NCI-H2196 (cell line): ENCODE measurements at regions not wholly inside any gene's neighbourhood (a gene's known extent, or its start where the extent isn't known, plus 50 kb on each side); places are given as distances from the start of the nearest gene placed in this dataset.

Source experiments
- DNase-seq: peaks from one replicate; lab custom pipeline; 2025; ENCODE audit not compliant: unreplicated experiment; lab: John Stamatoyannopoulos, UW

DNA sequence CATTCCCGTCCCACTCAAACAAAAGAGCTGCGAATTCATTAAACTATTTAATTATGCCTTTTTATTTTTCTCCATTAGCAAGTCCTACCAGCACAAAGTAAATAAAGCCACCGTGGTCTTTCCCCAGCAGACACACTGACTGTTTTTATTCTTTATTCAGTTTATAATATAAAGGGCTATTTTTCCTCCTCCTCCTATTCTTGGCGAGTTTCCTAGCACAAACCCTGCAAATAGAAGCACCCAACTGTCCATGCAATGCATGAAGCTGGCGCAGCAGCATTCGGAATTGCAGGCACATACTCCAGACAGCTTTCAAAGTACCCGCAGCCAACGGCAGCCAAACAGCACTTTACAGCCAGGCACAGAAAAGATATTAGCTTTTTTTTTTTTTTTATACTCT, 583.4 kb upstream of the PSMD7 start:
- no peak for DNase-seq

DNA sequence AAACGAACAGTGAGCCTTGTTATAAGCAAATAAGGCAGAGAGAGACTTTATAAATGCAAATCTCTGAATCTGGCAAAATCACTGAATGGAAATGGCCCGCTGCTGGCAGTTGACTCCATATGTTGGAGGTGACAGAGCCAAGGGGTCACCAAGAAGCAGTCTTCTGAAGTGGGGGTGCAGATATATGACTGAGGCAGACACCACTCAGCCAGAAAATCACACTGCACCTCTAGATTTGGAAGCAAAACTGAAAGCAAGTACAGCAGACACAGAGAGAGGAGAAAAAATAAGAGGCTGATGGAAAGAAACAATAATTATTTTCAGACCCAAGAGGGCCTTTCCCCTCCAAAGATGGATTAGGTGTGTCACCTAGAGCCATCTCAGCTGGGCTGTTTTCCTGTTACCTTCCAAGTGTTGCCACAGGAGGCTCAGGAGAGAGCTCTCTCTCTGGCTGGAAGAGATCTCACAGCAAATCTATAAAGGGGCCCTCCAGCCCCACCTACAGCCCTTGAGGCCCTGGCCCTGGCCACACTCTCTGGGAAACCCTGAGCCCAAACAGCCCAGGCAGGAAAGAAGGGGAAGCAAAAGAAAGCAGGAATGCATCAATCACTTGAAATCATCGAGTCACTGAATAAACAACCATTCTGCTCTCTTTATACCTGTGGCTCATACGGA, 585.1 kb upstream of the PSMD7 start:
- DNase-seq, result no peak

DNA sequence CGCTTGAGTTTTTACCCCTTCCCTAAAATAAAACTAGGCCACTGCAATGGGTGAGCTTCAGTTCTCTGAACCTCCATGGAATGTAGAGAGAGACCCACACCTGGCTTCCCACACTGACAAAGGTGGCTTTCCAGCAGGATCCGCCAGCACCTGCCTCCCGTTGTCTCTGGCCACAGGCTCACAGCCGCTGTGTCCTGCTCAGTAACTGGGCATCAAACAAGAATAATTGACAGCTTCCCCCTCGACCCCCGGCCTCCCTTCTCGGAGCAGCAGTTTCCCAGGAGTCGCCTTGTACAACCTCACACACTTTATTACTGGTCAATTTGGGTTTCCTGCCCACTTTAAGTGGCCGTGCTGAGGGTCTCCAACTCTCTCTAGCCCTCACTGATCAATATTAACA, 586.1 kb upstream of the PSMD7 start:
- no peak for DNase-seq

DNA sequence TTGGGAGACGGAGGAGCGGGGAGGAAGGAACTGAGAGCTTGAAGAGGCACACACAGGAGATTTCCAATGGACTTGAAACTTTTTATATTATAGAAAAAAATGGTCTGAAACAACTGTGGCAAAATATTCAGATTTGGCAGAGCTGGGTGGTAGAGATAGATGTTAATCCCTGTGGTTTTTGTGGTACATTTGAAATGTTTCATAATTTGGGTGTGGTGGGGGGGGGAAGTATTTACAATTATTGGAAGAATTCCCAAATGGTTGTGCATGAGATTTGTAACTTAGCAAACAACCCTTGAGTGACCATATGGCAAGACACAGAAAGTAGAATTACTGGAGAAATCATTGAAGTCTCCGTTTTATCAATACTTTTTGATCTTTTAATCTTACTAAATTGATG, 588.8 kb upstream of the PSMD7 start:
- no peak for DNase-seq

DNA sequence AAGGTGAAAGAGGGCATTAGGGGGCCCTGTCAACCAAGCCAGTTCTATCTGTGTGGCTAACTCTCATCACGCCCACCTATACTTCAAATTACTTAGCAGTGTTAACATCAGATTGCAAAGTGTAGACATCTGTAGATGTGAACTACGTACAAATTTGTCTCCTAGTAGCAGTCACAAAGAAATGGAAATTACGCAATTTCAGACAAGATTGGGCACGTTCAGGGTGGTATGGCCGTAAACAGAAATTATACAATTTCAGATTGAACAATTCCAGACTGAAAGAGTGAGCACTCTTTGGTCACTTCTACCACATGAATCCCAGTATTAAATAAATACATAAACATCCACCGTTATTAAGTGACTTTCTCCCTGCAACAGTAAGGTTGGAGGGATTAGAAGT, 592.7 kb upstream of the PSMD7 start:
- no peak for DNase-seq

DNA sequence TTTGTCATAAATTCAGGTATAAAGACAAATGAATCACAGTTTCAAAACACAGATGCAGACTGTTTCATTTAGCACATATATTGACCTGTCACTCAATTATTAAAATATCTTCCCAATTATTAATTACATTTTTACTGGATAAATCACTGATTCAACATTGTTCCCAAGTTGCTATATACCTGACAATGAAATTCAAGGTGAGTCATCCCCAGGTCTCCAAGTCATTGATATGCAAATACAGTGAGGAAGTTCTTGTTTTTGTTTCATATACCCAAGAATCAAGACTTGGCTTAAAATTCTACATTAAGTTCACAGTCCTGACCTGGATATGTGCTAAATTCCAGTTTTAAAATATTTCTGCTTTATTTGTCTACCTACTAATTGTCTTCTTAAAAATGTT, 599.3 kb upstream of the PSMD7 start:
- DNase-seq, result no peak

DNA sequence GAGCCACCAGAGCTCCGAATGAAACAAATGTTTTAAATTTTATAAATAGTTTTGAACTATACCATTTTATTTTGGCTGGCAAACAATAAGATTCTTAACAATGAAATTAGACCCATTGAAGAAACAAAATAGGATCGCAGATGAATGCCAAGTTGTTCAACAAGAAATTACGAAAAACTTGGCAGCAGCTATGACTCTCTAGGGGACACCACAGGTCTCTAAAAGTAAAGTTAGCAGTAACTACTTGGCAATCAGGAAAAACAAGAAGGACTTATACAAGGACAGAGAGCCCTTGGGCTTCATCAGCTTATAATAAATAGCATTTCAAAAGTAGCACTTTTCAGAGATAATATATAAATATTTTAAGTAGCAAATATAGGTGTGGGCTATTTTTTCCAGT, 603.8 kb upstream of the PSMD7 start:
- DNase-seq, result no peak

DNA sequence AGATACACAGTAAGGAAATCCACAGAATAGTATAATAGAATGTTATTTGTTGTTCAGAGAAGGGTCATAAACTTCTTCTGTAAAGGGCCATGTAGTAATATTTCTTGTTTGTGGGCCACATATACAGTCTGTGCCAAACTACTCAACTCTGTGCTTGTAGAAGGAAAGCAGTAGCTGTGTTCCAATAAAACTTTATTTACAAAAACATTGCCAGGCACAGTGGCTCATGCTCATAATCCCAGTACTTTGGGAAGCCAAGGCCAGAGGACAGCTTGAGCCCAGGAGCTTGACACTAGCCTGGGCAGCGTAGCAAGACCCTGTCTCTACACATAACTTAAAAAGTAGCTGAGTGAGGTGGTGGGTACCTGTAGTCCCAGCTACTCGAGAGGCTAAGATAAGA, 612.8 kb upstream of the PSMD7 start:
- no peak for DNase-seq

DNA sequence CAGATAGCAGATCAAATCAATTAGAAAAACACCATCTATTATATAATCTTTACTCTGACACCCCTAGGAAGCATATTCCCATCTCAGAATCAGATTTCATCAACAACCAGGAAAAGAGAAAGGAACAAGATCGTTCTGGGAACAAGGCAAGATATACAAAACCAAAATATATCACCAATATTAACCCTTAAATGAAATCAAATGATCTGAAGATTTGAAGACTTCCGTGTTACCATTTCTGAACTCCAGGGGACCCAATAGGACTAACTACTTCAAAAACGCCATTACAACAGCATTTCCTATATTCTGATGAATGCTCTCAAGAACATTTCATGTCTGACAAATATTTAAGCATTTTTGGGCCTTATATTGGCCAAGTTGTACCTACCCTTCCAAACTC, 624.2 kb upstream of the ZFHX3 start:
- no peak for DNase-seq

DNA sequence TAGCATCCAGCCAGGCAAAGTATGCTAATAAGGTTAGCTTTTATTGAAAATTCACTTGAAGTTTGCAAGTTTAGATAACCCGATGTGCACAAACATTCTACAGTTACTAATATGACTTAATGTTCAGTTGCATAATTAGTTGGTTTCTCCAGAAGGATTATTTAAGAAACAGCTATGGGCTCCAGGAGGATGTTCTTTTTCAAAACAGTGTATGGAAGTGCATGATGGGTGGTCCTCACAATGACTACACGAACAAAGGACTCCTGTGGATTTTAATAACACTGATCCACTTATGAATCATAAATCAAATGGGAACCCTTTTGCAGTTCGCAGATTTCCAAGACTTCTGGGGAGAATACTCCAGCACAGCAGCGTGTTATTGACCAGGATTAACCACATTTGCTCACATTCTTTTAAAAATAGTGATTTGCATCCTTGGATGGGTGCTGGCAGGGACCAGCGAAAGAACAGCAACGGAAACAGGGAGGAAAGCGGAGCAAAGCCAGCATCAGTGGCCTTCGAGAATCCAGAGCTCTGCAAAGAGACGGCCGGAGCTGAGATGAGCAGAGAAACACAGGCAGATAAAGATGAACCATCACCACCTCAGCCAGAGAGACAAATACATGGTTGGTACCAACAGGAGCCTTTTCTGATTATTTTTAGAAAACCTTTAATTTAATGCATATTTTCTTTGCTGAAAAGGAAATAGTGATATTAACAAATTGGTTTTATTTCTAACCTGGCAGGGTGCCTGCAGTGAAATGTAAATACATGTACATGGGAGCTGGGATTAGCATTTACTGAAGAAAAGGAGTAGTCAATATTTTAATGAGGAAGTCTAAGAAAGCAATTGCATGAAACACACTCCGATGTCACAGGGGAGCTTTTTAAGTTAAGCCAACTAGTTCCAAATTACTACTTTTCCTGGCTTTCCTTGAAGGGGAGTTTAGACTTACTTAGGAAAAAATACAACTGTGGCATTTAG, 623.2 kb upstream of the ZFHX3 start:
- no peak for DNase-seq

DNA sequence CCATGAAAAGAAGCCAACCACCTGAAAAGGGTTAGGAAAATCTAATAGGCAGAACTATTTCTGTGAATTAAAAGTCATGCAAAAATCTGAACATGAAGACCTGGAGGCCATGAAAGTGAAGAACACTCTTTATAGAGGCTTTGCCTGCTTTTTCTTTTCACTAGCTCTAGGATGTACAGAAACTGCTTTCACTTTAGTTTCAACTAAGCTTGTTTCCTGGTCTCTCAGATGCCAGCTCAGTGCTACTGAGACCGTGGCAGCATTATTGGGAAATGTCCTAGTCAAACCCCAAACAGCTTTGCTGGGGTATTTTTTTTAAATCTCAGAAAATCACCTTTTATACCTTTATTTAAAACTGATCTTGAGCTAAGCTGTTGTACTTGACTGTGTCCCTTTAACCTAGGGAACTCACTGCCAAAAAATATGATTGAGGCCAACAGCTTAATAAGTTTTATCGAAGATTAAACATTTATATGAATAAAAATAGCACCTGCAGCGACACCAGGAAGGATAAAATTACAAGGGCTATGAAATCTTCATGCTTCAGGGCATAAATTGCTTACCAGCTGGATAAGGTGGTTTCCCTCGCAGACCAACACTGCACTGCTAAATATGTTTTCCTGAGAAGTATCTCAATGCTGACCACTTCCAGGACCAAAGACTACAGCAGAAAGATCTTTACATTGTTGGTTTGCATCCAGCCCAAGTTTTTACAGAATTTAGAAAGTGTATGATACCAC, 621.8 kb upstream of the ZFHX3 start:
- no peak for DNase-seq

DNA sequence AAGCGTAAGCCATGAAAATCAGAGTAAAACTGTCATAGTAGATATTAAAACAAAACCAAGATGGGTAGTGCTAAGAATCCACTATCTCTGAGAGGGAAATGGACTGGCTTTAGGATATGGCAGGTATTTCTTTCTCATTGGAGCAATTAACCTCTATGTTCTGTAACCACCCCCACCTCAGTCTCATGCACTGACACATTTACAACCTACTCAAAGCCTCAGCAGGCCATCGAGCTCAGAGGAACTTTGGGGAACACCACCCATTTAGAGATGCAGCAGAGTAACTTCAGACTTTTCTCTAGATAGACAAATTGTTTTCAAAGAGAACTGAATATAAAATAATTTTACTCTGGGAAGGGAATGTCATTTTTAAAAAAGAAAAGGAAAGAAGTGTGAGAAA, 615.8 kb upstream of the ZFHX3 start:
- DNase-seq, result no peak

DNA sequence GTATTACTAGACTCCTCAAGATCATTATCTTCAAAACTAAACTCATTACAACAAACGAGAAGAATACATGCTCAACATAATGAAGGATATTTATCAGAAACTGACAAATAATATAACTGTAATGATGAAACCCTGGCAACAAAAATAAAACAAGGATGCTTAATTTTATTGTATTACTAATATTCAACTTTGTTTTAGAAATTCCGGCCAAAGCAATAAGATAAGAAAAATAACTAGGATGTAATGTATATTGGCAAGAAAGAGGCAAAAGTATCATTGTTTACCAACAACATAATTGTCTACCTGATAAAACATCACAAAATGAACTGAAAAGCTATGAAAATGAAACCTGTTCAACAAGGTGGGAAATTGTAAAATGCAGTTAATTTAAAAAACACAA, 588.3 kb upstream of the ZFHX3 start:
- DNase-seq, result no peak

DNA sequence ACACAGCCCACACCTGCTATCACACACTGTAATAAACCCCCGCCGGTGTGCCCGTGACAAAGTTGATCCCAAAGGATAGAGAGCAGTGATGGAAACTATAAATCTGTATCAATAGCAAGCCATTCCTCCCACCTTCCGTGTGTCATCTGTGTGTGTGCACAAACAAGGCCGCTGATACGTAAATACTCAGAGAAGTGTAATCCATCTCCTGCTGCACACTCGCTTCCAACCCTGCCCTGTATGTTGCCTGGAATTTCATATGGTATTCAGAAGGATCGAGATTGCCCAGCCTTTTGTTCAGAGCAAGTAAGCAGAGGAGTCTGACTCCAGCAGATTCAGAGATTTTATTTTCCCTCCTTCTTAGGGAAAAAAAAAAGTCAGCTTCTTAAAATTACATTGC, 581.1 kb upstream of the ZFHX3 start:
- no peak for DNase-seq

DNA sequence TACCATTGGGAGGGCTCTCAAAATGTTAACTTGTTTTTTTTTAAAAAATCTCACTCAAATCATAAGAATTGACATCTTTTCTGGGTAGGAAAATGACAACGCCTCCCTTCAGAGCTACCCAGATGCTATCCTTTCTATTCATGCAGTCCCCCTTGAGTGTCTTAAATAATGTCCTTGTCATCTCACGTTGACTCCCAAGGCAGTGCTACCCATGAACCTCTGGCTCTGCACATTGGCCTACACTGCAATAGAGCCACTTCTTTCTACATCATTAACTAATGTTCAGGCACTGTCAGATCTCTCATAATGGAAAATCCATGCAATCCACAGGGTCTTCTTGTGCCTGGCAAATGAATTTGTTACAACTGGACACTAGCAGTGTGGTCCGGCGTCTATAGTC, 569.8 kb upstream of the ZFHX3 start:
- DNase-seq, result no peak

DNA sequence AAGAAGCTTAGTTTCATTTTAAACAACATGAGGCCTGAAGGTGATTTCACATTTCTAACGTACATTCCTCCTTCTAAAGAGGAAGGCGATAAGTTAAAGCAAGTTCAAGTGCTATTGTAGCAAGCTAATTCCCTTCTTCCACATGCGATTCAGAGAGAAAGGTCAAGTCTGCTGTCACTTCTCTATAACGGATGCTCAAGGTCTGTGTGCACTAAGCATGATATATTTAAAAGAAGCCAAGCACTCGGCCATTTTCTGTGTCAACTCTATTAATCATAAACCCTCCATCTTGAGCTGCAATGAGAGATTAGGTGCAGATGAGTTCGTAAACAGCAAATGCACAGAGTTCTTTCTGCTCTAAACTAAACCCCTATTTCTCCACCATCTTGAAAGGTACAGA, 568.8 kb upstream of the ZFHX3 start:
- DNase-seq, result no peak

DNA sequence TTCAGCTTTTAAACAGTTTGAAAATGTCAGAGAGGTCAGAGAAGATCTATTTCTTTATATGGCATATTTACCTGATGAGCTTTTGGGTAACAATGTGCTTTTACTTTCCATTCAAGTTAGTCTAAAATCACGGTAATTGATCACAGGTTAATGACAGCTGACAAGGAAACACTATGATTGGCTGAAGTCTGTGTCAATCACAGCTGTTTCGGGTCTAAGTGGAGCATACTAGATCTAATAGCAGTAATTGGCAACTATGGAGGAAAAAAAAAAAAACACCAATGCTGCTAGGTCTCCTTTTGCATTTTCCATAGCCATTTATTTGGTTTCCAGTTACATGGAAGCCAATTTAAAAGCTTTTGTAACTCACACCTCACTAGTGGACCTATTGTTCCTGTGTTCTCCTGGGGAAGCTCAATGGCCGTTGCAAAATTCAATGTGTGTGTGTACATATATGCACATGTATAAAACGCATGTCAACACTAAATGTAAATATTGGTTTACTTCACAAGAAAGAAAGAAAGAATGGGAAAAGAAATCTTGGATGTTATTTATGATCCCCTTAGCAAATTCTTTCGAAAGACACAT, 568.3 kb upstream of the ZFHX3 start:
- DNase-seq, result peak; percentile 7

DNA sequence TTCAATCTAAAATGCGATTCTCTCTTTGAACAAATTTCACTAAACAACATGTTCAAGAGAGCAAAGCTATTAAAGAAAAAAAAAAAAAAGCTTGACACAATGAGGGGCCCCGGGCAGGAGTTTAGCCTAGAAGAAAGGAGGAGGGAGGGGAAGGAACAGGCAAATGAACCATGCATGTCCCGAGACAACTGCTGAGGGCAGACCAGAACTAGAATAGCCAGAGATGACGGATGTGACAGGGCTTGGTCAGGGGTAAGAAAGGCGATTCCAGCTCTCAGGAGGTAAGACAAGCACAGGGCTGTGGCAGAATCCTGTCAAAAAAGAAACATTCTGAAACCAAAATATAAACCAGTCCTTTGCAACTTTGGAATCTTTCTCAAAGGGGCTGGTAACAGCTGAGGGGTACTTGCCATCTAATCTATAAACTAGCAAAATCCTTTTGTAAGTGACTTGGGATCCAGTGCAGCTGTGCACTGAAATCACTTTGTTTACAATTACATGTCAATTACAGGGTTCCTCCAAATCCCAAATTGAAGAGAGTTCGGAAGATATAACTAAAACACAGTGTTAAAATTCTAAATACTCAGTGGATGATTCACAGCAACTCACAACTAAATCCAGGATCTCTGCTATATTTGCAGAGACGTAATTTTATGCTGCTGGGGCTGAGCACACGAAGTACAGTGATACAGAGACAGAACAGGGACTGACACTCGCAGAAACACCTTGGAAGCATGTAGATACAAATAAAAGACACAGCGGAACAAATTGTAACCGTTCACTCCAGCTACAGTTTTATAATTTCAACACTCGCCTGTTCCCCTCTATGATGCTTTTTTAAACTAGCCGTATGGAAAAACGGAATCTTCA, 567.4 kb upstream of the ZFHX3 start:
- DNase-seq, result no peak

DNA sequence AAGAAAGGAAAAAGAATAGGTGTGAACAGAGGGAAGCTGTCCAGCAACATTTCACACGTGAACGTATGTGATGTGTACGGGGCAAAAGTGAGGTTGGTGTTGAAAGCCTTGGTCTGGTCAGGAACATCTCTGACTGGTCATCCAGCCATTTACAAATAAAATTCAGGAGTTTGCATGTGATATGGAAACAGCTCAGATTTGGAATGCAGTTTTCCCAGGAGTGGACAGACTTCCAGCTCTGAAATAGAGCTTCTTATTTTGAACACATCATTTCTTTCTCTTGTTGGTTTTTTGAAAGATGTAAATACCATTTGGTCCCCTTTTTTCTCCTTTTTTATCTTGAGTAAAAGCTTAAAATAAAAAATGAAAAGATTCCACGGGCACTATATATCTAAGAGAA, 566.2 kb upstream of the ZFHX3 start:
- no peak for DNase-seq

DNA sequence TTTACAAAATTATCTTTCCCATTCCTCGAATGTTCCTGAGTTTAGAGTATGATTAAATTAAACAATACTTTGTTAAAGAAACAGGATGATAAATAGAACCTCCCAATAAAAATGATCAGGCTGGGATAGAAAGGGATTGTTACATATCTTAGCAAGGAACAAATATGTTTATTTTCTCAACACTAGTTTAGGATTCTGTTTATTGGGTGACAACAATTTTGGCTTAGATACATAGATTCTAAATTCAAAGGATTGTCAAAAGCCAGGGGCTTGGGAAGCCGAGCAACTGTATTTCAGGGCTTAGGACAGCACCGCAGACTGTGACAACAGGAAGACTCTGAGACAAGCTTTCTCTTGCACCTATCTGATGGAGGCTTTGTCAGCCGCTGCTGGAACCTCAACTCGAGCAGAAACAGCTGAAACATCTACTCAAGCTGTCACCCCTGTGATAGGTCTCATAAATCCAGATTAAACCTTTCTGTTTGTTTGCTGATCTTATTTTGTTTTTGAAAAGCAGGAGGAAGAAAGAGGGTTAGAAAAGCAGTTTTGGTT, 562.8 kb upstream of the ZFHX3 start:
- no peak for DNase-seq
